Mesendoderm (in vitro differentiated cells): ENCODE measurements at regions not wholly inside any gene's neighbourhood (a gene's known extent, or its start where the extent isn't known, plus 50 kb on each side); places are given as distances from the start of the nearest gene placed in this dataset.

Experiments
- DNase-seq: peaks from one replicate; pipeline ENCODE4 v3.0.0; 2013
- H2AK5ac ChIP-seq: 2 replicates; pipeline ENCODE4 v1.6.1; 2013; ENCODE audit warnings: low read length, inconsistent platforms
- H2BK120ac ChIP-seq: 2 replicates; pipeline ENCODE4 v1.6.1; 2013; ENCODE audit warnings: low read depth, mild to moderate bottlenecking, low read length, moderate library complexity, mixed read lengths
- H2BK15ac ChIP-seq: replicated peaks from 2 replicates; pipeline ENCODE4 v1.6.1; 2013; ENCODE audit warnings: low read depth, mild to moderate bottlenecking, moderate library complexity
- H2BK5ac ChIP-seq: 2 replicates; pipeline ENCODE4 v1.6.1; 2013; ENCODE audit warnings: low read length, inconsistent platforms
- H3K18ac ChIP-seq: 2 replicates; pipeline ENCODE4 v1.6.1; 2013; ENCODE audit warnings: mild to moderate bottlenecking, low read length, mixed read lengths
- H3K23ac ChIP-seq: one replicate; pipeline ENCODE4 v1.6.1; 2013; ENCODE audit warnings: low read length
- H3K27ac ChIP-seq: 2 replicates; pipeline ENCODE4 v1.5.1; 2013; ENCODE audit warnings: low read depth, mild to moderate bottlenecking, inconsistent platforms, low read length, moderate library complexity
- H3K27me3 ChIP-seq: 2 replicates; pipeline ENCODE4 v1.6.1; 2013; ENCODE audit warnings: low read length, control low read depth, mild to moderate bottlenecking, inconsistent platforms; ENCODE audit not compliant: insufficient read depth, poor library complexity
- H3K36me3 ChIP-seq: 2 replicates; pipeline ENCODE4 v1.6.1; 2013; ENCODE audit warnings: low read length, inconsistent platforms; ENCODE audit not compliant: control insufficient read depth, insufficient read depth
- H3K4ac ChIP-seq: one replicate; pipeline ENCODE4 v1.6.1; 2013; ENCODE audit warnings: low read depth, mild to moderate bottlenecking, low read length, moderate library complexity
- H3K4me1 ChIP-seq: 2 replicates; pipeline ENCODE4 v1.6.1; 2013; ENCODE audit warnings: low read depth, low read length, inconsistent platforms; ENCODE audit not compliant: control insufficient read depth
- H3K4me2 ChIP-seq: 2 replicates; pipeline ENCODE4 v1.6.1; 2013; ENCODE audit warnings: low read length
- H3K4me3 ChIP-seq: 2 replicates; pipeline ENCODE4 v1.5.1; 2013; ENCODE audit warnings: mild to moderate bottlenecking, low read length
- H3K56ac ChIP-seq: one replicate; pipeline ENCODE4 v1.6.1; 2013; ENCODE audit warnings: low read length
- H3K79me1 ChIP-seq: 2 replicates; pipeline ENCODE4 v1.6.1; 2013; ENCODE audit warnings: low read length, inconsistent platforms
- H3K79me2 ChIP-seq: 2 replicates; pipeline ENCODE4 v1.6.1; 2013; ENCODE audit warnings: mild to moderate bottlenecking, low read length; ENCODE audit not compliant: control insufficient read depth, insufficient read depth
- H3K9ac ChIP-seq: 2 replicates; pipeline ENCODE4 v1.6.1; 2013; ENCODE audit warnings: low read length, inconsistent platforms
- H4K5ac ChIP-seq: one replicate; pipeline ENCODE4 v1.6.1; 2013; ENCODE audit warnings: low read length
- H4K8ac ChIP-seq: one replicate; pipeline ENCODE4 v1.6.1; 2013; ENCODE audit warnings: low read depth, mild to moderate bottlenecking, control low read depth, low read length, moderate library complexity
- WGBS: extraction: QIAGEN DNeasy Blood & Tissue Kit; methylation state at CpG from one replicate; pipeline ENCODE4 v1.1.7; 2013; ENCODE audit warnings: low lambda C conversion rate, missing lambda C conversion rate; ENCODE audit not compliant: insufficient coverage; ENCODE audit errors: extremely low coverage; 5-methylcytosine and 5-hydroxymethylcytosine counted together

DNA sequence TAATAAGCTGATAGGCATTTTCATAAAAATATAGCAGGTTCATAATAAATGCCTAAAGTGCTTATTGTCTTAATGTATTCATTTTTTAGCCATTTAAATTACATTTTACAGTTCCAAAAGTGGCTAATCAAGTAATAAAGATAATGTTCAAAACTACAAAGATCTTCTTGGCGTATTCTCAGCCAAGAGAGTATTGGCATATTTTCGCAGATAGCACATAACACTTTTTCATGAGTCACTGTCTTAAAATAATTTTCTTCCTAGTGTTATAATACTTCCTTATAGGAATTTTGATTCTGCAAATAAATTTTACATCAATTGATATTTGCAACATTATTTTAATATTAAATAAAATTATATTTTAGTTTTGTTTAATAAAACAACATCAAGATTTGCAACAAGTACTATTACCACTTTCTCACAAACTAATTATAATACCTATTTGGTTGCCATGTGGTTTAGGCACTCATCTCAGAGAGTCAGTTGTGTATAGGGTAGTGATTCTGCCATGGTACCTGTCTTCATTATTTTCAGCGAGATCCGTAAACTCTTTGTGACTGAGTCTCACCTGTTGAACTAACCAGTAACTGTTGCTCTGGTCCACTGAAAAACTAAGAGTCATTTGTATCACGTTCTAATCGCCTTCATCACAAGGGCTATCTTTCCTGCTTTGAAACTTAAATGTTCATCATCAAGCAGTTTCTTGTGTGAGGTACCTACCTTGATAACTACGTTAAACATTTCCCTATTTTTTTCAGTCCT, 152.5 kb upstream of the AKR1E2 start:
- H3K23ac ChIP-seq, result no peak overlapping the region
- H3K27ac ChIP-seq, result no peak overlapping the region
- no peak overlapping the region for H3K4me2 ChIP-seq
- H2BK120ac ChIP-seq, result no peak overlapping the region
- no peaks in the 10 kb centered on the region for H3K27me3 ChIP-seq
- no peak overlapping the region for H3K4me3 ChIP-seq
- H3K4me1 ChIP-seq, result no peaks in the 10 kb centered on the region
- no peak overlapping the region for H3K18ac ChIP-seq
- no peak overlapping the region for H2BK15ac ChIP-seq
- no peaks in the 10 kb centered on the region for H3K36me3 ChIP-seq
- H3K9ac ChIP-seq, result no peak overlapping the region
- no peak overlapping the region for H2AK5ac ChIP-seq
- H4K5ac ChIP-seq, result no peak overlapping the region
- no peak for DNase-seq
- WGBS, result no CpG with 5 or more reads among the region's 7 CpGs
- H3K79me1 ChIP-seq, result no peaks in the 10 kb centered on the region
- H2BK5ac ChIP-seq, result no peak overlapping the region
- no peak overlapping the region for H3K56ac ChIP-seq
- no peak overlapping the region for H3K4ac ChIP-seq
- no peaks in the 10 kb centered on the region for H3K79me2 ChIP-seq
- H4K8ac ChIP-seq, result no peak overlapping the region

- H3K36me3 ChIP-seq, result no peaks in the 10 kb centered on the region
- H2BK5ac ChIP-seq, result no peak overlapping the region
- H3K27ac ChIP-seq, result no peak overlapping the region
- H2AK5ac ChIP-seq, result no peak overlapping the region
- H2BK120ac ChIP-seq, result no peak overlapping the region
- H3K56ac ChIP-seq, result no peak overlapping the region
- no peaks in the 10 kb centered on the region for H3K27me3 ChIP-seq
- no peak overlapping the region for H3K18ac ChIP-seq
- no peak overlapping the region for H3K23ac ChIP-seq
- no peak overlapping the region for H3K4me2 ChIP-seq
- H3K4ac ChIP-seq, result no peak overlapping the region
- H3K4me1 ChIP-seq, result no peaks in the 10 kb centered on the region
- DNase-seq, result no peak
- H2BK15ac ChIP-seq, result no peak overlapping the region
- H3K79me1 ChIP-seq, result no peaks in the 10 kb centered on the region
- no peak overlapping the region for H4K5ac ChIP-seq
- H3K79me2 ChIP-seq, result no peaks in the 10 kb centered on the region
- H4K8ac ChIP-seq, result no peak overlapping the region
- no peak overlapping the region for H3K4me3 ChIP-seq
- H3K9ac ChIP-seq, result no peak overlapping the region
- no CpG with 5 or more reads among the region's 1 CpG for WGBS
Observed at GRCh38 chr10:4672201-4672600, 153.8 kb upstream of the AKR1E2 start.

DNA sequence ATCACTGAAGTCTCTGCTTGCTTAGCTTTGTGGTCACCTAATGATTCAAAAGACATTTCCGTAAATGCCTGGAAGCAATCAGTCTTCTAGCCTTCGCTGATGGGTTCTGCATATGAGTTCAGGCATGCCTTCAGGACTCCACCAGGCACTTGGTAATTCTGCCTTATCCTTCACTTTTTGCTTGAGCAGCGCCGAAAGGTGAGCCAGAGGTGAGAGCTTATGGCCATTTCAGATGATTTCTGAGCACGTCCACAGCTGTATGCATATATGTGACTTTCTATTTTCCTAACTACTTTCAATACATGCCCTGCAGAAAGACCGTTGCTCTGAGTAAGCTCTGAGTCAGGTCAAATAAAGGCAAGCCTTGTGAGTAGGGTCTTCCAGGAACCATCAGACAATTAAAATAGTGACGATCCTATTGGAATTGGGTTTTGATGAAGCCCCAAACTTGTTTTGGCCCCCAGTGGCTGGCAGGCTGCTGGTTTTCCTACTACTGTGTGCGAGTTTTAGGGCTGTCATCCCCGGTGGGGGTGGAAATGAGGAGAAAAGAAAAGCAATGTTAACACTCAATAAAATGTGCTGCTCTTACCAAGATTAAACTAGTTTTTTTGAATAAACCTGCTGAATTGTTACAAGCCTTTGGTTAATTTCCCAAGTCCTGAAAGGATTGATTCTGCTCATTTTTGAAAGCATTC, 154.4 kb upstream of the AKR1E2 start:
- WGBS, result no CpG with 5 or more reads among the region's 9 CpGs

DNA sequence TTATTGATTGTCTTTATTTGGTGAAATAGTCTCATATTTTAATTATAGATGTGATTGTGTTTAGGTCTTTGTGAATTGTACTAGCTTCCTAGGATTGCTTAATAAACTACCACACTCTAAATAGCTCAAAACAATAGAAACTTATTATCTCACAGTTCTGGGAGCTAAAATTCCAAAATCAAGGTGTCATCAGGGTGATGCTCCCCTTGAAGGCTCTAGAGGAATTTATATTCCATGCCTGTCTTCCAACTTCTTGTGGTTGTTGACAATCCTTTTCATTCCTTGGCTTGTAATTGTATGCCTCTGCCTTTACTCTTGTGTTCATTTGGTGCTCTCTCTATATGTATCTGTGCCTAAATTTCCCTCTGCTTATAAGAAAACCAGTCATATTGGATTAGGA, 155.3 kb upstream of the AKR1E2 start:
- H3K79me2 ChIP-seq, result no peaks in the 10 kb centered on the region
- no peak overlapping the region for H3K9ac ChIP-seq
- H3K23ac ChIP-seq, result no peak overlapping the region
- H4K8ac ChIP-seq, result no peak overlapping the region
- no peak overlapping the region for H3K4me2 ChIP-seq
- H3K27ac ChIP-seq, result no peak overlapping the region
- no peak overlapping the region for H2AK5ac ChIP-seq
- no peaks in the 10 kb centered on the region for H3K36me3 ChIP-seq
- no peak overlapping the region for H3K4ac ChIP-seq
- H3K4me3 ChIP-seq, result no peak overlapping the region
- no peak for DNase-seq
- H3K4me1 ChIP-seq, result no peaks in the 10 kb centered on the region
- H2BK120ac ChIP-seq, result no peak overlapping the region
- H3K18ac ChIP-seq, result no peak overlapping the region
- no peak overlapping the region for H2BK5ac ChIP-seq
- no peak overlapping the region for H2BK15ac ChIP-seq
- H3K56ac ChIP-seq, result no peak overlapping the region
- no peak overlapping the region for H4K5ac ChIP-seq
- no peaks in the 10 kb centered on the region for H3K27me3 ChIP-seq
- H3K79me1 ChIP-seq, result no peaks in the 10 kb centered on the region

More for the DNA sequence above, 154.4 kb upstream of the AKR1E2 start:
- Histone ChIP-seq H4K5ac (no peak overlapping the region), H3K4ac (no peak overlapping the region), H3K79me1 (no peaks in the 10 kb centered on the region), H3K79me2 (no peaks in the 10 kb centered on the region), H3K27me3 (no peaks in the 10 kb centered on the region), H3K4me1 (no peaks in the 10 kb centered on the region), H2BK120ac (no peak overlapping the region), H2BK15ac (no peak overlapping the region), H3K36me3 (no peaks in the 10 kb centered on the region), H3K4me2 (no peak overlapping the region), H3K56ac (no peak overlapping the region), H3K23ac (no peak overlapping the region), H3K4me3 (no peak overlapping the region), H3K18ac (no peak overlapping the region), H2AK5ac (no peak overlapping the region), H3K27ac (no peak overlapping the region), H3K9ac (no peak overlapping the region), H2BK5ac (no peak overlapping the region), H4K8ac (no peak overlapping the region)
- DNase-seq, result no peak

GRCh38 chr10:4669585-4669984, 156.4 kb upstream of the AKR1E2 start:
- WGBS, result no CpG with 5 or more reads among the region's 2 CpGs
- no peak overlapping the region for H3K4ac ChIP-seq
- H3K36me3 ChIP-seq, result no peaks in the 10 kb centered on the region
- H3K79me2 ChIP-seq, result no peaks in the 10 kb centered on the region
- no peak overlapping the region for H2AK5ac ChIP-seq
- no peak overlapping the region for H2BK120ac ChIP-seq
- no peak overlapping the region for H3K4me2 ChIP-seq
- no peak overlapping the region for H3K9ac ChIP-seq
- H2BK5ac ChIP-seq, result no peak overlapping the region
- no peak overlapping the region for H2BK15ac ChIP-seq
- H4K8ac ChIP-seq, result no peak overlapping the region
- DNase-seq, result no peak
- no peak overlapping the region for H3K56ac ChIP-seq
- H3K23ac ChIP-seq, result no peak overlapping the region
- no peaks in the 10 kb centered on the region for H3K79me1 ChIP-seq
- no peak overlapping the region for H3K27ac ChIP-seq
- no peak overlapping the region for H4K5ac ChIP-seq
- H3K27me3 ChIP-seq, result no peaks in the 10 kb centered on the region
- H3K4me1 ChIP-seq, result no peaks in the 10 kb centered on the region
- H3K18ac ChIP-seq, result no peak overlapping the region
- H3K4me3 ChIP-seq, result no peak overlapping the region
